SU-DHL-6 (cell line): ENCODE measurements at regions not wholly inside any gene's neighbourhood (a gene's known extent, or its start where the extent isn't known, plus 50 kb on each side); places are given as distances from the start of the nearest gene placed in this dataset.

Experiments used
- H2AFZ ChIP-seq: fragments of 200-600 bp; sonication (generic); 2 replicates; pipeline ENCODE4 v1.6.1; 2014; ENCODE audit warnings: low read depth, mild to moderate bottlenecking, moderate library complexity, mixed read lengths, antibody characterized with exemption, low read length; ENCODE audit not compliant: severe bottlenecking
- H3F3A ChIP-seq: fragments of 200-600 bp; shearing (Covaris generic); 2 replicates; pipeline ENCODE4 v1.6.0; 2016; ENCODE audit warnings: antibody characterized with exemption, mild to moderate bottlenecking; ENCODE audit not compliant: insufficient read depth
- H3K27ac ChIP-seq: fragments of 200-600 bp; sonication (generic); 2 replicates; pipeline ENCODE4 v1.5.1; 2016; ENCODE audit warnings: low read depth, mild to moderate bottlenecking, low read length, moderate library complexity, mixed read lengths
- H3K27me3 ChIP-seq: fragments of 200-600 bp; sonication (generic), shearing (Covaris generic); 2 replicates; pipeline ENCODE4 v1.6.0; 2014; ENCODE audit warnings: mild to moderate bottlenecking, low read length
- H3K36me3 ChIP-seq: fragments of 200-600 bp; sonication (generic); 2 replicates; pipeline ENCODE4 v1.6.1; 2014; ENCODE audit warnings: mild to moderate bottlenecking, low read length, mixed read lengths
- H3K4me2 ChIP-seq: fragments of 300-600, 200-600 bp; shearing (Covaris generic), sonication (generic); 2 replicates; pipeline ENCODE4 v1.6.0; 2014; ENCODE audit warnings: low read length, low read depth, mild to moderate bottlenecking; ENCODE audit not compliant: poor library complexity, severe bottlenecking
- H3K4me3 ChIP-seq: fragments of 200-600 bp; sonication (generic); 2 replicates; pipeline ENCODE4 v1.5.1; 2014; ENCODE audit warnings: antibody characterized with exemption, low read length, mild to moderate bottlenecking, mixed read lengths; ENCODE audit not compliant: insufficient read depth, poor library complexity, severe bottlenecking
- H3K79me2 ChIP-seq: fragments of 200-600 bp; sonication (generic); 2 replicates; pipeline ENCODE4 v1.6.1; 2014; ENCODE audit warnings: mild to moderate bottlenecking, low read length, moderate library complexity; ENCODE audit not compliant: insufficient read depth
- H3K9ac ChIP-seq: fragments of 200-600 bp; sonication (generic); 2 replicates; pipeline ENCODE4 v1.7.0; 2014; ENCODE audit warnings: mild to moderate bottlenecking, low read length
- H3K9me2 ChIP-seq: fragments of 200-600 bp; sonication (generic); replicated peaks from 2 replicates; pipeline ENCODE4 v1.6.1; 2014; ENCODE audit warnings: low read length; ENCODE audit not compliant: insufficient read depth
- H3K9me3 ChIP-seq: fragments of 200-600 bp; sonication (generic); 2 replicates; pipeline ENCODE4 v1.6.1; 2014; ENCODE audit warnings: low read length, mixed read lengths; ENCODE audit not compliant: insufficient read depth
- H4K20me1 ChIP-seq: fragments of 200-600 bp; sonication (generic); 2 replicates; pipeline ENCODE4 v1.6.1; 2014; ENCODE audit warnings: low read depth, mild to moderate bottlenecking, antibody characterized with exemption, low read length, moderate library complexity, mixed read lengths
- CTCF ChIP-seq: fragments of 200-600 bp; sonication (generic); IDR thresholded peaks from one replicate; pipeline ENCODE4 v1.5.1; 2017; ENCODE audit warnings: antibody characterized with exemption, mild to moderate bottlenecking, low read length, moderate library complexity; ENCODE audit not compliant: insufficient read depth, poor library complexity, severe bottlenecking
- EZH2phosphoT487 ChIP-seq: fragments of 200-600 bp; sonication (generic), shearing (Covaris generic); conservative IDR thresholded peaks from 2 replicates; pipeline ENCODE4 v1.6.1; 2018; ENCODE audit warnings: mild to moderate bottlenecking, antibody characterized with exemption, low read length, moderate library complexity, mixed read lengths

- Histone ChIP-seq H3K9ac (no peak overlapping the region), H2AFZ (no peak overlapping the region), H3K4me3 (no peak overlapping the region), H3K9me2 (no peaks in the 10 kb centered on the region; the same call in 1 of the 2 replicates), H3K27ac (no peak overlapping the region), H3K27me3 (no peaks in the 10 kb centered on the region), H3K36me3 (no peaks in the 10 kb centered on the region), H3F3A (no peaks in the 10 kb centered on the region), H3K79me2 (no peaks in the 10 kb centered on the region), H4K20me1 (no peaks in the 10 kb centered on the region), H3K4me2 (no peak overlapping the region), H3K9me3 (no peaks in the 10 kb centered on the region)
- no peak for TF ChIP-seq CTCF
- no peak for TF ChIP-seq EZH2phosphoT487
Measured at GRCh38 chr12:115311875-115312274, 627.9 kb upstream of the TBX3 start.

- H3K79me2 ChIP-seq = no peaks in the 10 kb centered on the region
- no peak overlapping the region for H3K4me2 ChIP-seq
- no peaks in the 10 kb centered on the region for H3K9me3 ChIP-seq
- no peaks in the 10 kb centered on the region for H4K20me1 ChIP-seq
- no peak overlapping the region for H3K4me3 ChIP-seq
- H3K9me2 ChIP-seq = no peaks in the 10 kb centered on the region; the same call in 1 of the 2 replicates
- H2AFZ ChIP-seq = no peak overlapping the region
- H3K36me3 ChIP-seq = no peaks in the 10 kb centered on the region
- no peak overlapping the region for H3K9ac ChIP-seq
- no peaks in the 10 kb centered on the region for H3K27me3 ChIP-seq
- no peaks in the 10 kb centered on the region for H3F3A ChIP-seq
- H3K27ac ChIP-seq = no peak overlapping the region
- TF ChIP-seq CTCF = no peak
- TF ChIP-seq EZH2phosphoT487 = no peak
Measured at GRCh38 chr12:115308918-115309317, 624.9 kb upstream of the TBX3 start.

DNA sequence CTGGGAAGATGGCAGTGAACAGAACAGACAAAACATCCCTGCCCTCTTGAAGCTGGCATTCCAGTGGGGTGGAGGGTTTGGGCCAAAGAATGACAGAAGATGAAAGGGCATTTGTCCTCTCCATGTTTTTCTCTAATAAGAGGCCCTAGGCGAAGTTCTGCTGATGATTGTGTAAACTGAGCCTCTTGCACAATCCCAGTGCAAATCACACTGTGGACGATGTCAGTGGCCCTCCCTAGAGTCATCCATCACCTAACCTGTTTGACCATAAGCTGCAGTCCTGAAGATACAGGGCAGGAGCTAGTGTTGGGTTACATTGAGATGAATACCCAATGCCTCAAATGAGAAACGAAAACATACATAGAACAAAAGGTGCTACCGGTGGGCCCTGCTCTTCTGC, 622.4 kb upstream of the TBX3 start:
- H3K79me2 ChIP-seq = no peaks in the 10 kb centered on the region
- TF ChIP-seq EZH2phosphoT487 (no peak), CTCF (no peak)
- no peak overlapping the region for H3K9ac ChIP-seq
- no peaks in the 10 kb centered on the region for H3K36me3 ChIP-seq
- no peak overlapping the region for H3K4me2 ChIP-seq
- no peak overlapping the region for H3K27ac ChIP-seq
- H3F3A ChIP-seq = no peaks in the 10 kb centered on the region
- no peaks in the 10 kb centered on the region for H3K9me3 ChIP-seq
- H3K9me2 ChIP-seq = no peaks in the 10 kb centered on the region; the same call in 1 of the 2 replicates
- H4K20me1 ChIP-seq = no peaks in the 10 kb centered on the region
- H3K27me3 ChIP-seq = no peaks in the 10 kb centered on the region
- H2AFZ ChIP-seq = no peak overlapping the region
- H3K4me3 ChIP-seq = no peak overlapping the region
